GM13977 (cell line): ENCODE measurements at regions not wholly inside any gene's neighbourhood (a gene's known extent, or its start where the extent isn't known, plus 50 kb on each side); places are given as distances from the start of the nearest gene placed in this dataset.

ENCODE experiments used
- DNase-seq: peaks from one replicate; pipeline ENCODE4 v3.0.0; 2012; ENCODE audit warnings: low spot score
- CTCF ChIP-seq: IDR thresholded peaks from 2 replicates; pipeline ENCODE4 v1.5.1; 2012; ENCODE audit warnings: mild to moderate bottlenecking, control low read depth; ENCODE audit not compliant: insufficient read depth; ENCODE audit errors: extremely low read depth, missing control alignments
- in situ Hi-C: fragments of 300-500 bp; cut with MboI; formaldehyde crosslinking; loops from one replicate; pipeline ENCODE4 v1.12.0; 2022; ENCODE audit warnings: low sequenced_read_pairs, low pct_unique_long_range_greater_than_20kb, mixed read lengths, inconsistent platforms; ENCODE audit not compliant: unreplicated experiment

- TF ChIP-seq CTCF, result no peak
- DNase-seq, result no peak
- in situ Hi-C loops, result no loop called here
These were observed 944.9 kb downstream of the TECRL start for GRCh38 chr4:63464393-63464792.

- DNase-seq, result no peak
- TF ChIP-seq CTCF, result no peak
- in situ Hi-C loops, result no loop called here
These were observed 949.2 kb downstream of the TECRL start for GRCh38 chr4:63460075-63460474.

GRCh38 chr4:63459329-63459728, 949.9 kb downstream of the TECRL start:
- DNase-seq, result no peak
- in situ Hi-C loops, result no loop called here
- TF ChIP-seq CTCF, result no peak

GRCh38 chr4:63458010-63458409, 951.2 kb downstream of the TECRL start:
- no peak for DNase-seq
- TF ChIP-seq CTCF, result no peak
- in situ Hi-C loops, result no loop called here

- in situ Hi-C loops, result no loop called here
- DNase-seq, result no peak
- TF ChIP-seq CTCF, result no peak
These were observed 969.0 kb downstream of the TECRL start for GRCh38 chr4:63440236-63440635.

GRCh38 chr4:63430105-63430504, 979.1 kb downstream of the TECRL start:
- TF ChIP-seq CTCF, result no peak
- DNase-seq, result no peak

GRCh38 chr4:63396269-63396668, 1013.0 kb downstream of the TECRL start:
- no peak for DNase-seq
- in situ Hi-C loops, result no loop called here
- no peak for TF ChIP-seq CTCF

More at GRCh38 chr4:63430105-63430504, 979.1 kb downstream of the TECRL start:
- in situ Hi-C loops, result no loop called here
